CD14-positive monocyte (primary cell): ENCODE measurements at regions not wholly inside any gene's neighbourhood (a gene's known extent, or its start where the extent isn't known, plus 50 kb on each side); places are given as distances from the start of the nearest gene placed in this dataset.

ENCODE experiments used
- DNase-seq, 3 donors: peaks; one replicate each; pipeline ENCODE4 v3.0.0-alpha.2; 2011 to 2022
- H2AFZ ChIP-seq: 2 replicates; pipeline ENCODE4 v1.6.0; 2012; ENCODE audit warnings: mild to moderate bottlenecking, low read depth, low read length, inconsistent platforms; ENCODE audit not compliant: insufficient read depth, poor library complexity, severe bottlenecking
- H3K27ac ChIP-seq, 2 donors: 1 replicate in 1 of 2; 2 replicates in 1 of 2; pipeline ENCODE4 v1.5.1; 2012 to 2013; ENCODE audit warnings: low read length in 2 of 2, control low read depth in 1 of 2, inconsistent platforms in 1 of 2, low read depth in 1 of 2, mild to moderate bottlenecking in 1 of 2
- H3K27me3 ChIP-seq, 2 donors: one replicate each; pipeline versions ENCODE4 v1.6.0 to v1.6.1; 2011 to 2013; ENCODE audit warnings: low read length in 2 of 2; ENCODE audit not compliant: control insufficient read depth in 2 of 2, insufficient read depth in 2 of 2
- H3K36me3 ChIP-seq, 2 donors: replicated peaks in 1 of 2; 1 replicate in 1 of 2; 2 replicates in 1 of 2; pipeline versions ENCODE4 v1.5.1 to v1.6.1; 2012 to 2013; ENCODE audit warnings: low read length in 2 of 2, control low read depth in 1 of 2, inconsistent platforms in 1 of 2, mild to moderate bottlenecking in 1 of 2; ENCODE audit not compliant: insufficient read depth in 2 of 2, control insufficient read depth in 1 of 2
- H3K4me1 ChIP-seq, 2 donors: 1 replicate in 1 of 2; 2 replicates in 1 of 2; pipeline versions ENCODE4 v1.5.1 to v1.6.1; 2012 to 2013; ENCODE audit warnings: low read length in 2 of 2, control low read depth in 1 of 2, inconsistent platforms in 1 of 2, mild to moderate bottlenecking in 1 of 2, moderate library complexity in 1 of 2; ENCODE audit not compliant: insufficient read depth in 2 of 2, control insufficient read depth in 1 of 2
- H3K4me2 ChIP-seq: replicated peaks from 2 replicates; pipeline ENCODE3; 2012; ENCODE audit warnings: low read length, moderate library complexity, mild to moderate bottlenecking; ENCODE audit not compliant: poor library complexity, severe bottlenecking; ENCODE audit errors: extremely low read depth
- H3K4me3 ChIP-seq, 3 experiments: fragments of 200-600 bp in 1 of 3; sonication (generic) in 1 of 3; replicated peaks in 1 of 3; 1 replicate in 2 of 3; 2 replicates in 1 of 3; pipeline ENCODE4 v1.5.1; 2011 to 2013; ENCODE audit warnings: low read length in 3 of 3, mild to moderate bottlenecking in 3 of 3, control low read depth in 2 of 3, low read depth in 2 of 3, inconsistent platforms in 1 of 3, moderate library complexity in 1 of 3
- H3K79me2 ChIP-seq: 2 replicates; pipeline ENCODE4 v1.6.0; 2012; ENCODE audit warnings: mild to moderate bottlenecking, control low read depth, inconsistent platforms, low read length, moderate library complexity; ENCODE audit not compliant: insufficient read depth
- H3K9ac ChIP-seq: 2 replicates; pipeline ENCODE4 v1.6.0; 2017; ENCODE audit warnings: low read length, mild to moderate bottlenecking; ENCODE audit not compliant: insufficient read depth, poor library complexity, severe bottlenecking
- H3K9me3 ChIP-seq, 2 donors: replicated peaks in 1 of 2; 1 replicate in 1 of 2; 2 replicates in 1 of 2; pipeline versions ENCODE4 v1.5.1 to v1.6.1; 2012 to 2013; ENCODE audit warnings: low read length in 2 of 2, control low read depth in 1 of 2; ENCODE audit not compliant: control insufficient read depth in 1 of 2, insufficient read depth in 1 of 2
- H4K20me1 ChIP-seq: 2 replicates; pipeline ENCODE4 v1.6.0; 2012; ENCODE audit warnings: mild to moderate bottlenecking, low read length, control low read depth, moderate library complexity; ENCODE audit not compliant: insufficient read depth
- H3K27ac Mint-ChIP-seq, 7 donors: one replicate each; pipeline ENCODE4 v1.8.0; 2020; ENCODE audit warnings: mild to moderate bottlenecking in 7 of 7, mixed read lengths in 7 of 7, moderate library complexity in 6 of 7, inconsistent platforms in 2 of 7
- H3K27me3 Mint-ChIP-seq, 3 donors: one replicate each; pipeline ENCODE4 v1.8.0; 2021 to 2022; ENCODE audit warnings: low read depth in 3 of 3, mild to moderate bottlenecking in 3 of 3, mixed read lengths in 3 of 3, moderate library complexity in 3 of 3, inconsistent platforms in 1 of 3
- H3K36me3 Mint-ChIP-seq, 2 donors: one replicate each; pipeline ENCODE4 v1.8.0; 2020; ENCODE audit warnings: mixed read lengths in 2 of 2, inconsistent platforms in 1 of 2, mild to moderate bottlenecking in 1 of 2
- H3K4me1 Mint-ChIP-seq: one replicate; pipeline ENCODE4 v1.8.0; 2020; ENCODE audit warnings: mild to moderate bottlenecking, mixed read lengths
- H3K4me3 Mint-ChIP-seq, 2 donors: one replicate each; pipeline ENCODE4 v1.8.0; 2020; ENCODE audit warnings: mild to moderate bottlenecking in 2 of 2, mixed read lengths in 2 of 2, moderate library complexity in 1 of 2
- H3K9me3 Mint-ChIP-seq, 7 donors: one replicate each; pipeline ENCODE4 v1.8.0; 2020 to 2022; ENCODE audit warnings: mixed read lengths in 7 of 7, mild to moderate bottlenecking in 6 of 7, moderate library complexity in 6 of 7, inconsistent platforms in 2 of 7
- WGBS: methylation state at CpG from one replicate; pipeline ENCODE4 v1.1.5; 2013; ENCODE audit warnings: missing lambda C conversion rate; ENCODE audit not compliant: insufficient coverage; 5-methylcytosine and 5-hydroxymethylcytosine counted together
- intact Hi-C, 2 donors: fragments of 100-400 bp; cut with micrococcal nuclease; formaldehyde crosslinking; loops; one replicate each; pipeline versions ENCODE4 v1.15.0 to v1.15.1; 2023
- TF ChIP-seq, protein P1 (sequence below): fragments of 200-600 bp; IDR thresholded peaks from one replicate; pipeline ENCODE4 v1.8.0; 2022; ENCODE audit warnings: antibody characterized with exemption, mild to moderate bottlenecking

DNA sequence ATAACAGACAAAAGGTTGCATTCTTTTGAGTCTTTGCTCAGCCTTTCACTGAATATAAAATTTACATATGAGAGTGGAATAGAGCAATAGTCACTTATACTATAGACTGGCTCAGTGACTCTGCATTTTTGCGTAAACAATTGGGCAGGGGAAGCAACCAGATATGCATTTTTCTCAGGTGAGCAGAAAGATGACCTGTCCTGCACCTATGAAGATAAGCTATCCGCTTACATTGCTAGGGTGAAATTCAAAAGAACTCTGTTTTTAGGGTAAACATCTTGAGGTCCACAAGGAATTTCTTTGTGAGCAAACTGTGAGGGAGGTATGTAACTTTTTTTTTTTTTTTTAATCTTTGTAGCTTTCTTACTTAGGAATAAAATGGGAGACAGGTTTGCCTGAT, 602.4 kb upstream of the PRKX start:
- no peaks in the 10 kb centered on the region for H3K36me3 Mint-ChIP-seq
- no peak overlapping the region for H3K9ac ChIP-seq
- no peak overlapping the region for H3K27ac ChIP-seq
- H3K27me3 ChIP-seq: no peaks in the 10 kb centered on the region
- H3K4me1 Mint-ChIP-seq: no peaks in the 10 kb centered on the region
- DNase-seq: no peak
- intact Hi-C loops: no loop called here
- no peaks in the 10 kb centered on the region for H4K20me1 ChIP-seq
- no CpG with 5 or more reads among the region's 2 CpGs for WGBS
- no peak overlapping the region for H3K27ac Mint-ChIP-seq
- H3K79me2 ChIP-seq: no peaks in the 10 kb centered on the region
- H3K4me2 ChIP-seq: no peak overlapping the region
- TF ChIP-seq, protein P1, sequence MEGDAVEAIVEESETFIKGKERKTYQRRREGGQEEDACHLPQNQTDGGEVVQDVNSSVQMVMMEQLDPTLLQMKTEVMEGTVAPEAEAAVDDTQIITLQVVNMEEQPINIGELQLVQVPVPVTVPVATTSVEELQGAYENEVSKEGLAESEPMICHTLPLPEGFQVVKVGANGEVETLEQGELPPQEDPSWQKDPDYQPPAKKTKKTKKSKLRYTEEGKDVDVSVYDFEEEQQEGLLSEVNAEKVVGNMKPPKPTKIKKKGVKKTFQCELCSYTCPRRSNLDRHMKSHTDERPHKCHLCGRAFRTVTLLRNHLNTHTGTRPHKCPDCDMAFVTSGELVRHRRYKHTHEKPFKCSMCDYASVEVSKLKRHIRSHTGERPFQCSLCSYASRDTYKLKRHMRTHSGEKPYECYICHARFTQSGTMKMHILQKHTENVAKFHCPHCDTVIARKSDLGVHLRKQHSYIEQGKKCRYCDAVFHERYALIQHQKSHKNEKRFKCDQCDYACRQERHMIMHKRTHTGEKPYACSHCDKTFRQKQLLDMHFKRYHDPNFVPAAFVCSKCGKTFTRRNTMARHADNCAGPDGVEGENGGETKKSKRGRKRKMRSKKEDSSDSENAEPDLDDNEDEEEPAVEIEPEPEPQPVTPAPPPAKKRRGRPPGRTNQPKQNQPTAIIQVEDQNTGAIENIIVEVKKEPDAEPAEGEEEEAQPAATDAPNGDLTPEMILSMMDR: no peak
- no peaks in the 10 kb centered on the region for H3K4me1 ChIP-seq
- no peak overlapping the region for H3K4me3 ChIP-seq
- H3K36me3 ChIP-seq: no peaks in the 10 kb centered on the region
- H2AFZ ChIP-seq: no peak overlapping the region
- H3K27me3 Mint-ChIP-seq: no peaks in the 10 kb centered on the region
- peaks cover 2 to 9% (median 4%) of the 10 kb centered on the region in 7 donors for H3K9me3 Mint-ChIP-seq
- H3K9me3 ChIP-seq: no peaks in the 10 kb centered on the region
- no peak overlapping the region for H3K4me3 Mint-ChIP-seq

DNA sequence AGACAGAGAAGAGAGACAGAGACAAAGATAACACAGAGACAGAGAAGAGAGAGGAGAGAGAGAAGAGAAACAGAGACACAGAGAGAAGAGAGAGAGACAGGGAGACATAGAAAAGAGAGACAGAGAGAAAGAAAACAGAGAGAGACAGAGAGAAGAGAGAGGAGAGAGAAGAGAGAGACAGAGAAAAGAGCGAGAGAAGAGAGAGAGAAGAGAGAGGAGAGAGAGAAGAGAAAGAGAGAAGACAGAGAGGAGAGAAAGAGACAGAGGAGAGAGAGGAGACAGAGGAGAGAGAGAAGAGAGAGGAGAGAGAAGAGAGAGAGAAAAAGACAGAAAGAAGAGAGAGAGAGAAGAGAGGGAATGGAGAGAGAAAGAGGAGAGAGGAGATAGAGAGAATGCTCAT, 601.1 kb upstream of the PRKX start:
- Histone ChIP-seq H3K27ac (no peak overlapping the region), H3K9ac (no peak overlapping the region), H3K4me1 (no peaks in the 10 kb centered on the region), H3K36me3 (no peaks in the 10 kb centered on the region), H4K20me1 (no peaks in the 10 kb centered on the region), H3K4me2 (no peak overlapping the region), H3K27me3 (no peaks in the 10 kb centered on the region), H3K79me2 (no peaks in the 10 kb centered on the region), H2AFZ (no peak overlapping the region), H3K9me3 (no peaks in the 10 kb centered on the region), H3K4me3 (no peak overlapping the region)
- intact Hi-C loops: no loop called here
- no peak for DNase-seq
- TF ChIP-seq, protein P1: no peak
- Mint-ChIP-seq H3K36me3 (no peaks in the 10 kb centered on the region), H3K9me3 (peaks cover 2 to 9% (median 4%) of the 10 kb centered on the region in 7 donors), H3K27ac (peak overlapping the region in 1 of 7 donors; percentile 5), H3K4me1 (no peaks in the 10 kb centered on the region), H3K4me3 (no peak overlapping the region), H3K27me3 (no peaks in the 10 kb centered on the region)
- WGBS: 83% methylated on average over 1 of the region's 1 CpG
